Liver (tissue), 8 donors: ENCODE measurements at regions not wholly inside any gene's neighbourhood (a gene's known extent, or its start where the extent isn't known, plus 50 kb on each side); places are given as distances from the start of the nearest gene placed in this dataset.

Experiments
- DNase-seq: peaks from one replicate; pipeline ENCODE4 v3.0.0-alpha.2; 2017; ENCODE audit warnings: low spot score
- H3K27ac ChIP-seq, 2 donors: one replicate each; pipeline ENCODE4 v1.7.0; 2013; ENCODE audit warnings: inconsistent platforms in 2 of 2, low read length in 2 of 2, control low read depth in 1 of 2, low read depth in 1 of 2, mild to moderate bottlenecking in 1 of 2
- H3K27me3 ChIP-seq, 4 donors: one replicate each; pipeline versions ENCODE4 v1.6.1 to v1.7.0; 2013; ENCODE audit warnings: low read length in 3 of 4, inconsistent platforms in 1 of 4, mild to moderate bottlenecking in 1 of 4, moderate library complexity in 1 of 4; ENCODE audit not compliant: control insufficient read depth in 4 of 4, insufficient read depth in 4 of 4
- H3K36me3 ChIP-seq, 4 donors: one replicate each; pipeline versions ENCODE4 v1.6.1 to v1.7.0; 2013; ENCODE audit warnings: low read length in 3 of 4, mild to moderate bottlenecking in 3 of 4, low read depth in 1 of 4, moderate library complexity in 1 of 4; ENCODE audit not compliant: control insufficient read depth in 4 of 4, insufficient read depth in 3 of 4
- H3K4me1 ChIP-seq, 4 donors: one replicate each; pipeline versions ENCODE4 v1.6.1 to v1.7.0; 2013; ENCODE audit warnings: low read length in 3 of 4, mild to moderate bottlenecking in 3 of 4, moderate library complexity in 1 of 4; ENCODE audit not compliant: control insufficient read depth in 4 of 4, insufficient read depth in 4 of 4
- H3K4me3 ChIP-seq, 3 donors: one replicate each; pipeline versions ENCODE4 v1.6.1 to v1.7.0; 2013; ENCODE audit warnings: low read length in 3 of 3, control low read depth in 1 of 3, low read depth in 1 of 3, mild to moderate bottlenecking in 1 of 3
- H3K9ac ChIP-seq, 2 donors: one replicate each; pipeline ENCODE4 v1.7.0; 2013; ENCODE audit warnings: low read length in 2 of 2, mild to moderate bottlenecking in 2 of 2, moderate library complexity in 2 of 2, control low read depth in 1 of 2, low read depth in 1 of 2
- H3K9me3 ChIP-seq, 4 donors: one replicate each; pipeline versions ENCODE4 v1.6.1 to v1.7.0; 2013; ENCODE audit warnings: low read length in 3 of 4; ENCODE audit not compliant: control insufficient read depth in 4 of 4
- ATF3 ChIP-seq: IDR thresholded peaks from 2 replicates; pipeline ENCODE4 v1.6.1; 2016; ENCODE audit warnings: antibody characterized with exemption
- CTCF ChIP-seq: fragments of 150-350 bp; IDR thresholded peaks from 2 replicates; pipeline ENCODE4 v1.5.1; 2017; ENCODE audit warnings: improper control_type of control experiment, low read depth, low read length; ENCODE audit not compliant: missing input control
- EGR1 ChIP-seq, 2 donors: IDR thresholded peaks; 2 replicates each; pipeline ENCODE4 v1.6.1; 2016 to 2018; ENCODE audit warnings: antibody characterized with exemption in 2 of 2, low read depth in 2 of 2
- FOXA1 ChIP-seq: IDR thresholded peaks from 2 replicates; pipeline ENCODE4 v1.6.1; 2016; ENCODE audit warnings: antibody characterized with exemption
- FOXA2 ChIP-seq: IDR thresholded peaks from 2 replicates; pipeline ENCODE4 v1.6.1; 2016; ENCODE audit warnings: antibody characterized with exemption
- GABPA ChIP-seq, 2 donors: IDR thresholded peaks in 1 of 2; conservative IDR thresholded peaks in 1 of 2; 2 replicates each; pipeline ENCODE4 v1.6.1; 2016; ENCODE audit warnings: antibody characterized with exemption in 2 of 2, mild to moderate bottlenecking in 1 of 2, moderate library complexity in 1 of 2
- HNF4A ChIP-seq, 2 donors: conservative IDR thresholded peaks; 2 replicates each; pipeline ENCODE4 v1.6.1; 2016; ENCODE audit warnings: antibody characterized with exemption in 2 of 2, mild to moderate bottlenecking in 2 of 2
- HNF4G ChIP-seq: IDR thresholded peaks from 2 replicates; pipeline ENCODE4 v1.6.1; 2016; ENCODE audit warnings: antibody characterized with exemption
- JUND ChIP-seq, 2 donors: IDR thresholded peaks; 2 replicates each; pipeline ENCODE4 v1.6.1; 2016; ENCODE audit warnings: antibody characterized with exemption in 2 of 2
- MAX ChIP-seq: IDR thresholded peaks from 2 replicates; pipeline ENCODE4 v1.6.1; 2016; ENCODE audit warnings: antibody characterized with exemption
- NR2F2 ChIP-seq: IDR thresholded peaks from 2 replicates; pipeline ENCODE4 v1.6.1; 2016; ENCODE audit warnings: antibody characterized with exemption
- RAD21 ChIP-seq, 2 donors: IDR thresholded peaks; 2 replicates each; pipeline ENCODE4 v1.6.1; 2016; ENCODE audit warnings: antibody characterized with exemption in 2 of 2, mild to moderate bottlenecking in 2 of 2
- REST ChIP-seq: IDR thresholded peaks from 2 replicates; pipeline ENCODE4 v1.6.1; 2016; ENCODE audit warnings: antibody characterized with exemption, mild to moderate bottlenecking
- RXRA ChIP-seq, 2 donors: IDR thresholded peaks; 2 replicates each; pipeline ENCODE4 v1.6.1; 2017 to 2018; ENCODE audit warnings: antibody characterized with exemption in 2 of 2, mild to moderate bottlenecking in 1 of 2
- SP1 ChIP-seq: IDR thresholded peaks from 2 replicates; pipeline ENCODE4 v1.6.1; 2018; ENCODE audit warnings: antibody characterized with exemption, mild to moderate bottlenecking
- YY1 ChIP-seq: IDR thresholded peaks from 2 replicates; pipeline ENCODE4 v1.6.1; 2016; ENCODE audit warnings: antibody characterized with exemption, mild to moderate bottlenecking
- WGBS: extraction: QIAGEN DNeasy Blood & Tissue Kit; methylation state at CpG from one replicate; pipeline ENCODE4 v1.1.7; 2013; 5-methylcytosine and 5-hydroxymethylcytosine counted together
- donor health status: healthy.
- donor health status: healthy.
- donor health status: healthy.
- donor health status: healthy.
- donor health status: healthy.

GRCh38 chr9:82513976-82514735 is 525.6 kb downstream of the SPATA31D1 start:
- TF ChIP-seq MAX (no peak), HNF4A (conservative IDR thresholded peaks at IDR 0.05) (no peak), YY1 (no peak), ATF3 (no peak), SP1 (no peak), HNF4G (no peak)

GRCh38 chr9:82518868-82519267 is 530.3 kb downstream of the SPATA31D1 start:
- no peak for TF ChIP-seq ATF3
- no peak for TF ChIP-seq CTCF
- no peak for TF ChIP-seq JUND (IDR thresholded peaks at IDR 0.05)
- no peak for TF ChIP-seq RAD21 (IDR thresholded peaks at IDR 0.05)
- no peak for TF ChIP-seq NR2F2
- TF ChIP-seq FOXA1: no peak
- TF ChIP-seq RXRA (IDR thresholded peaks at IDR 0.05): no peak
- TF ChIP-seq GABPA (IDR thresholded peaks at IDR 0.05 in 1 of 2, conservative IDR thresholded peaks at IDR 0.05 in 1 of 2): no peak
- no peak for TF ChIP-seq REST
- no peak for TF ChIP-seq FOXA2
- no peak for TF ChIP-seq EGR1 (IDR thresholded peaks at IDR 0.05; ENCODE audit: low read depth in 2 of 2)
- no peaks in the 10 kb centered on the region for H3K4me1 ChIP-seq

More at GRCh38 chr9:82513976-82514735, 525.6 kb downstream of the SPATA31D1 start:
- Histone ChIP-seq H3K9me3 (no peaks in the 10 kb centered on the region), H3K36me3 (no peaks in the 10 kb centered on the region), H3K27me3 (no peaks in the 10 kb centered on the region), H3K9ac (no peak overlapping the region), H3K4me3 (no peak overlapping the region), H3K27ac (no peak overlapping the region), H3K4me1 (no peaks in the 10 kb centered on the region)
- WGBS: 71% methylated on average over 3 of the region's 3 CpGs
- no peak for DNase-seq

More at GRCh38 chr9:82518868-82519267, 530.3 kb downstream of the SPATA31D1 start:
- Histone ChIP-seq H3K9me3 (no peaks in the 10 kb centered on the region), H3K36me3 (no peaks in the 10 kb centered on the region), H3K4me3 (no peak overlapping the region), H3K9ac (no peak overlapping the region), H3K27ac (no peak overlapping the region), H3K27me3 (no peaks in the 10 kb centered on the region)
- no peak for DNase-seq
